Suprapubic skin (tissue), 4 donors: ENCODE measurements at regions not wholly inside any gene's neighbourhood (a gene's known extent, or its start where the extent isn't known, plus 50 kb on each side); places are given as distances from the start of the nearest gene placed in this dataset.

Experiments
- DNase-seq, 2 donors: peaks; one replicate each; pipeline ENCODE4 v3.0.0-alpha.2; 2019; ENCODE audit warnings: low spot score in 2 of 2
- H3K27ac ChIP-seq: fragments of 200-600 bp; sonication (generic); one replicate; pipeline ENCODE4 v1.5.1; 2019
- H3K27me3 ChIP-seq: fragments of 200-600 bp; sonication (generic); one replicate; pipeline ENCODE4 v1.5.1; 2019
- H3K36me3 ChIP-seq: fragments of 200-600 bp; sonication (generic); one replicate; pipeline ENCODE4 v1.5.1; 2019
- H3K4me1 ChIP-seq: fragments of 200-600 bp; sonication (generic); one replicate; pipeline ENCODE4 v1.5.1; 2019
- H3K4me3 ChIP-seq: fragments of 200-600 bp; sonication (generic); one replicate; pipeline ENCODE4 v1.5.1; 2019; ENCODE audit warnings: mild to moderate bottlenecking
- H3K9me3 ChIP-seq: fragments of 200-600 bp; sonication (generic); one replicate; pipeline ENCODE4 v1.5.1; 2019
- EP300 ChIP-seq: sonication (generic); formaldehyde crosslinking; IDR thresholded peaks from one replicate; pipeline ENCODE4 v1.6.1; 2017; ENCODE audit warnings: antibody characterized with exemption
- POLR2A ChIP-seq, 2 donors: fragments of 450-650 bp; IDR thresholded peaks; one replicate each; pipeline ENCODE4 v1.6.1; 2017; ENCODE audit warnings: antibody characterized with exemption in 2 of 2, mild to moderate bottlenecking in 2 of 2, moderate library complexity in 2 of 2
- POLR2AphosphoS5 ChIP-seq, 3 donors: sonication (generic); formaldehyde crosslinking; IDR thresholded peaks; one replicate each; pipeline ENCODE4 v1.6.1; 2017; ENCODE audit warnings: antibody characterized with exemption in 3 of 3
- WGBS: methylation state at CpG from one replicate; pipeline ENCODE4 v1.1.5; 2018; 5-methylcytosine and 5-hydroxymethylcytosine counted together
- TF ChIP-seq, protein P1 (sequence below), 2 donors: fragments of 200-600 bp in 1 of 2; fragments of 450-650 bp in 1 of 2; sonication (generic) in 1 of 2; IDR thresholded peaks; one replicate each; pipeline ENCODE4 v1.5.1; 2016 to 2019; ENCODE audit warnings: antibody characterized with exemption in 2 of 2, mild to moderate bottlenecking in 1 of 2, moderate library complexity in 1 of 2

DNA sequence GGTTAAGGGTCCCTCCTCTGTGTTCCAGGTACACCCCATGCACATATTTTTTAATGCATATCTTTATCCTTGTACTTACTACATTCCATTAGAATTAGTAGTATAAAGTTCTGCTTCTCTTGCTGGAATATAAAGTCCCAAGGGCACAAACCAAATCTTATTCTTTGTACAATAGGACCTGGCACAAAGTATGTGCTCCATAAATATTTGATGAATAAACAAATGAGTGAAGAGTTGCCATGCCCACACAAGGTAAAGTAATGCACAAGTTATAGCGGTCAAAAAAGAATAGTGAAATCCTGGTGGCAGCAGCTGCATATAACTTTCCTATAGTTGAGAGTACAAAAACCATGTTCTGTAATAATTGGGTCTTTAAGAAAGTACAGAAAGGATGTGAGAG lies 82.1 kb upstream of the BMP4 start:
- no peaks in the 10 kb centered on the region for H3K27me3 ChIP-seq
- H3K27ac ChIP-seq, result no peak overlapping the region
- H3K4me3 ChIP-seq, result no peak overlapping the region
- no peaks in the 10 kb centered on the region for H3K36me3 ChIP-seq
- no peak for DNase-seq
- peaks cover 12% of the 10 kb centered on the region for H3K9me3 ChIP-seq
- H3K4me1 ChIP-seq, result no peaks in the 10 kb centered on the region
- TF ChIP-seq POLR2A (IDR thresholded peaks at IDR 0.05), result no peak
- WGBS, result 100% methylated on average over 1 of the region's 1 CpG

DNA sequence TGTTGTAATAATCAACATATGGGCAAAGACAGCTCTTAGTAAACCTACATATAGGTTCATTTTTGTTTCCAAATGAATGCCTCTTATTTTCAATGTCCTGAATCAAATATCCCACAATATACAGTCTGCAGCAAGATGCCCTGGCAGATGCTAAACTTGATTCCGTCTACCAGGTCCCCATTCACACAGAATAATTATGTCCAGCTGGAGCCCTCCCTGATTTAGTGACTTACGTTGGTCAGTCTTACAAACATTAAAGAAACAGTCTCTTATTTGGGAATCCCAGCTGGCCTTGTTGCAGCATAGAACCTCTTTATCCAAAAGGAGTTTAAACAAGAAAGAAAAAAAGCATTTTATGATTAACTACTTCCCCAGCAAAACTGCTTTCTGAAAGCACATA lies 82.7 kb upstream of the BMP4 start:
- 67% methylated on average over 2 of the region's 2 CpGs for WGBS

DNA sequence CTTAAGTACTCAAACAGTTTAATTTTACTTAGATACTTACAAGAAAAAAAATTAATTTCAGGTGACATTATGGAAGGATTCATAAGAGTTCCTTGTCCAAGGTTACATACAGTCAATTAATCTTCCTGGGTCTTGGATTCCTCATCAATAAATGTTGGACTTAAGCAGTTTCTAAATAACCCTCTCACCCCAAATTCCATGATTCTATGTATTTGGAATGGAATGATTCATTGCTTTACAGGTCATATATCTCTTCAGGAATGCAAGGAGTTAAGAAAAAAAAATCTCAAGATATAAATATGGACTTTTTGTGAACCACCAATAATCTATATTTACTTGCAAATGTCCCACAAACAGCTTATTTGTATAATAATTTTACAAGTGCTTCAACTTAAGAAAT lies 84.2 kb upstream of the BMP4 start:
- H3K9me3 ChIP-seq, result no peaks in the 10 kb centered on the region
- H3K27ac ChIP-seq, result no peak overlapping the region
- no peak for DNase-seq
- no peaks in the 10 kb centered on the region for H3K27me3 ChIP-seq
- H3K36me3 ChIP-seq, result no peaks in the 10 kb centered on the region
- no peak overlapping the region for H3K4me3 ChIP-seq
- no peak for TF ChIP-seq EP300
- TF ChIP-seq POLR2A (IDR thresholded peaks at IDR 0.05), result no peak
- no peaks in the 10 kb centered on the region for H3K4me1 ChIP-seq

More for the DNA sequence above, 82.7 kb upstream of the BMP4 start:
- Histone ChIP-seq H3K9me3 (peaks cover 12% of the 10 kb centered on the region), H3K4me1 (no peaks in the 10 kb centered on the region), H3K36me3 (no peaks in the 10 kb centered on the region), H3K27ac (no peak overlapping the region), H3K4me3 (no peak overlapping the region), H3K27me3 (no peaks in the 10 kb centered on the region)
- no peak for TF ChIP-seq POLR2AphosphoS5 (IDR thresholded peaks at IDR 0.05)
- no peak for TF ChIP-seq POLR2A (IDR thresholded peaks at IDR 0.05)
- TF ChIP-seq, protein P1, sequence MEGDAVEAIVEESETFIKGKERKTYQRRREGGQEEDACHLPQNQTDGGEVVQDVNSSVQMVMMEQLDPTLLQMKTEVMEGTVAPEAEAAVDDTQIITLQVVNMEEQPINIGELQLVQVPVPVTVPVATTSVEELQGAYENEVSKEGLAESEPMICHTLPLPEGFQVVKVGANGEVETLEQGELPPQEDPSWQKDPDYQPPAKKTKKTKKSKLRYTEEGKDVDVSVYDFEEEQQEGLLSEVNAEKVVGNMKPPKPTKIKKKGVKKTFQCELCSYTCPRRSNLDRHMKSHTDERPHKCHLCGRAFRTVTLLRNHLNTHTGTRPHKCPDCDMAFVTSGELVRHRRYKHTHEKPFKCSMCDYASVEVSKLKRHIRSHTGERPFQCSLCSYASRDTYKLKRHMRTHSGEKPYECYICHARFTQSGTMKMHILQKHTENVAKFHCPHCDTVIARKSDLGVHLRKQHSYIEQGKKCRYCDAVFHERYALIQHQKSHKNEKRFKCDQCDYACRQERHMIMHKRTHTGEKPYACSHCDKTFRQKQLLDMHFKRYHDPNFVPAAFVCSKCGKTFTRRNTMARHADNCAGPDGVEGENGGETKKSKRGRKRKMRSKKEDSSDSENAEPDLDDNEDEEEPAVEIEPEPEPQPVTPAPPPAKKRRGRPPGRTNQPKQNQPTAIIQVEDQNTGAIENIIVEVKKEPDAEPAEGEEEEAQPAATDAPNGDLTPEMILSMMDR (IDR thresholded peaks at IDR 0.05), result no peak
- TF ChIP-seq EP300, result no peak
- DNase-seq, result no peak

DNA sequence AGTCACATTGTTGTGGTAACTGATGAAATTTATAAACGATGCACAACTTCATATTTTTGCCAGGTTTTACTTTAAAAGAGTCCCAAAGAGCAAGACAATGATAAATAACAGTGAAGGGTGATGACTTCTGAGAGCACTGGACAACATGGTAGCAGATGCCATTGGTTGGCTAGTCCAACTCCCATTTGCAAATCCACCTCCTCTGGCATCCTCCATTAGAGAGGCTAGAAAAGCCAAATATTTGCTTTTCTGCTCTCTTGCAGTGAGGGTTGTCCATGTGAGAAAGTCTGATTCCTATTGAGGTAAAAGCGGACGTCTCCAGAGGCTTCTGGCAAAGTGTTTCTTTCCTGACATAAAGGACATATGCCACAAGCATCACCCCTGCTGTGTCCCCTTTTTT lies 89.6 kb upstream of the BMP4 start:
- no peaks in the 10 kb centered on the region for H3K4me1 ChIP-seq
- WGBS, result 69% methylated on average over 3 of the region's 3 CpGs
- H3K27ac ChIP-seq, result no peak overlapping the region
- DNase-seq, result no peak
- no peaks in the 10 kb centered on the region for H3K27me3 ChIP-seq
- H3K4me3 ChIP-seq, result no peak overlapping the region
- TF ChIP-seq POLR2A (IDR thresholded peaks at IDR 0.05) (no peak), POLR2AphosphoS5 (IDR thresholded peaks at IDR 0.05) (no peak), EP300 (no peak)
- TF ChIP-seq, protein P1 (IDR thresholded peaks at IDR 0.05), result no peak
- H3K36me3 ChIP-seq, result no peaks in the 10 kb centered on the region
- H3K9me3 ChIP-seq, result no peaks in the 10 kb centered on the region

DNA sequence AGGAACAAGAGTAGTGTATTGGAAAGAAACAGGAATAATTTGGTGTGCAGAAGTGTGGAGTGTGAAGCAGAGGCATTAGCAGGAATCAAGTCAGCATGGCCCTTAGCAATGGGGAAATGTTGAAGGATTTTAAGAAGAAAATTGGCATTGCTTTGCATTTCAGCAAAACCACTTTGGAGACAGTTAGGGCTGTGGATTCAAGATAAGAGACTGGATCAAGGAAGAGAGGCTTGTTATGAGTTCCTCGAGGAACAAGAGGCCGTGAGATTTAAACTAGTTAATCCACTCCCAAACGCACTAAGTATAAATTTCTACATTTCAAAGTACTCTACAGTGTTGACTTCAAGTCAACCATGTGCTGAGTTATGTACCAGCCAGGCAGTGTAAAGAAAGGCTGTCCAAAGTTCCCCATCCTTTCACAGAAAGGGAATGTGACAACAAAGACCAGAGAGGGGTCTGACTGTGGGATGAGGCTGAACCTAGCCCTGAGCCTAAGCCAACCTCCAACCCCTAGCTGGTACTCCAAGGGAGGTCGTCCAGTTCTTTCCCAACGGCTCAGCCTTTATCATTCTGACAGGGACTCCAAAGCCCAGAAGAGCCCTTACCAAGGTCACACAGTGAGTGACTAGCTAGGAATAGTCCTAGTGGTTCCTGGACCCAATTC lies 91.2 kb upstream of the BMP4 start:
- no peak for DNase-seq
- Histone ChIP-seq H3K36me3 (no peaks in the 10 kb centered on the region), H3K9me3 (no peaks in the 10 kb centered on the region), H3K4me1 (no peaks in the 10 kb centered on the region), H3K27me3 (no peaks in the 10 kb centered on the region), H3K4me3 (no peak overlapping the region), H3K27ac (no peak overlapping the region)
- TF ChIP-seq, protein P1 (IDR thresholded peaks at IDR 0.05), result no peak
- no peak for TF ChIP-seq POLR2AphosphoS5 (IDR thresholded peaks at IDR 0.05)
- no peak for TF ChIP-seq POLR2A (IDR thresholded peaks at IDR 0.05)
- TF ChIP-seq EP300, result no peak
- WGBS, result 83% methylated on average over 5 of the region's 5 CpGs

DNA sequence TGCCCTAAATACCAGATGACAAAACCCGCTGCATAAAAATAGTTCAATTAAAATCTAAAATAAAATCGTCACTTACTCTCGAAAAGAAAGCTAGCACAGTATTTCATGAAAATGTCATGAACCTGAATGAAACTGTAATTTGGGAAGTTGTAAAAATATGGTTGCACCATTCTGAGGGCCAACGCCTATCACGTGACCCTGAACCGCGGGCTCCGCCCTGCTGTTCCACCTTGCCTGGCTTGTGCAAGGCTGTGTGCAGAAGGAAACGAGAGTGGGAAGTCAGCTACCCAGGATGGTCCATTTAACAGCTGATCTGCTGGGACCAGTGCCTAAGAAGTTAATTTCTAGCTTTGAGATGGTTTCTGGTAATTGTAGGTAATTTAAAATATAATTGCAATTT lies 91.7 kb upstream of the BMP4 start:
- Histone ChIP-seq H3K9me3 (no peaks in the 10 kb centered on the region), H3K4me1 (no peaks in the 10 kb centered on the region), H3K27me3 (no peaks in the 10 kb centered on the region), H3K4me3 (no peak overlapping the region), H3K27ac (no peak overlapping the region), H3K36me3 (no peaks in the 10 kb centered on the region)
- 94% methylated on average over 9 of the region's 9 CpGs for WGBS
- DNase-seq, result no peak
- TF ChIP-seq, protein P1 (IDR thresholded peaks at IDR 0.05), result no peak
